ENCODE measurements at regions not wholly inside any gene's neighbourhood (a gene's known extent, or its start where the extent isn't known, plus 50 kb on each side); places are given as distances from the start of the nearest gene placed in this dataset.

- no TSS peak for BruUV-seq (replicated peaks)
- H3K9me3 ChIP-seq (replicated peaks; ENCODE audit: control insufficient read depth, insufficient read depth, low read length), result no peaks in the 10 kb centered on the region
- H4K20me1 ChIP-seq (ENCODE audit: control insufficient read depth, insufficient read depth), result no peaks in the 10 kb centered on the region
- ChIA-PET POLR2A (no interaction called here), CTCF (no interaction called here), RAD21 (ENCODE audit: unreplicated experiment) (no interaction called here), SMC1A (ENCODE audit: uncharacterized antibody, unreplicated experiment) (no interaction called here)
- intact Hi-C loops (cut with micrococcal nuclease; ENCODE audit: unreplicated experiment), result no loop called here
- no peak overlapping the region for H3K9ac ChIP-seq (ENCODE audit: control insufficient read depth, insufficient read depth, low read length)
- H3K4me2 ChIP-seq (ENCODE audit: control insufficient read depth, insufficient read depth), result no peak overlapping the region
- no peaks in the 10 kb centered on the region for H3K79me2 ChIP-seq (ENCODE audit: control insufficient read depth, insufficient read depth, low read length)
- H3K4me1 ChIP-seq (ENCODE audit: control insufficient read depth, insufficient read depth, low read length), result no peaks in the 10 kb centered on the region
- WGBS (ENCODE audit: insufficient coverage, insufficient replicate concordance, low lambda C conversion rate, missing lambda C conversion rate), result 86% methylated on average over 4 of the region's 4 CpGs
- TF ChIP-seq ZSCAN29 (IDR thresholded peaks at IDR 0.05), result no peak
- TF ChIP-seq SREBF1 (IDR thresholded peaks at IDR 0.05; ENCODE audit: low read length), result no peak
- TF ChIP-seq EGR1 (IDR thresholded peaks at IDR 0.05; ENCODE audit: borderline replicate concordance in 1 of 2, low read depth in 2 of 2, low read length in 2 of 2), result no peak
- TF ChIP-seq EED (IDR thresholded peaks at IDR 0.05; ENCODE audit: low read depth), result no peak
- no peak for TF ChIP-seq LARP7 (IDR thresholded peaks at IDR 0.05)
- TF ChIP-seq SRF (IDR thresholded peaks at IDR 0.05; ENCODE audit: low read depth in 2 of 2, low read length in 2 of 2), result no peak
- no peak for TF ChIP-seq ZNF217 (IDR thresholded peaks at IDR 0.05)
- TF ChIP-seq SIX5 (IDR thresholded peaks at IDR 0.05; ENCODE audit: low read depth, low read length, severe bottlenecking), result no peak
- no peak for TF ChIP-seq RCOR1 (conservative IDR thresholded peaks at IDR 0.05; ENCODE audit: low read depth, low read length)
- TF ChIP-seq CHD2 (IDR thresholded peaks at IDR 0.05; ENCODE audit: borderline replicate concordance, low read depth, low read length), result no peak
- TF ChIP-seq E2F4 (IDR thresholded peaks at IDR 0.05; ENCODE audit: low read depth, low read length), result no peak
- TF ChIP-seq CEBPB (IDR thresholded peaks at IDR 0.05; ENCODE audit: borderline replicate concordance in 1 of 2, low read depth in 2 of 2, low read length in 2 of 2), result no peak
- no peak for TF ChIP-seq POU2F2 (IDR thresholded peaks at IDR 0.05; ENCODE audit: borderline replicate concordance, low read depth, low read length)
- no peak for TF ChIP-seq TCF7 (IDR thresholded peaks at IDR 0.05; ENCODE audit: borderline replicate concordance)
- no peak for TF ChIP-seq KDM1A (IDR thresholded peaks at IDR 0.05; ENCODE audit: borderline replicate concordance)
- no peak for TF ChIP-seq POLR2A (IDR thresholded peaks at IDR 0.05; ENCODE audit: low read depth, low read length)
- TF ChIP-seq STAT3 (IDR thresholded peaks at IDR 0.05; ENCODE audit: low read depth, low read length), result no peak
- H3K36me3 ChIP-seq (ENCODE audit: control insufficient read depth in 2 of 2, insufficient read depth in 2 of 2, low read length in 1 of 2), result no peaks in the 10 kb centered on the region
- no peaks in the 10 kb centered on the region; a peak in 1 of 4 replicates for H3K27me3 ChIP-seq (replicated peaks in 1 of 2; ENCODE audit: control insufficient read depth in 2 of 2, insufficient read depth in 2 of 2, low read length in 1 of 2)
- H2AFZ ChIP-seq (ENCODE audit: control insufficient read depth, low read depth, low read length), result no peak overlapping the region
- ATAC-seq, result no peak
- H3K4me3 ChIP-seq, result no peak overlapping the region
- H3K27ac ChIP-seq (ENCODE audit: control insufficient read depth, insufficient read depth), result no peak overlapping the region
- DNase-seq (ENCODE audit: low read depth, low spot score), result no peak
- in situ Hi-C loops (cut with MboI), result no loop called here
- no peak for FAIRE-seq
These were observed 266.7 kb upstream of the AMIGO2 start for GRCh38 chr12:47346251-47347019.

All from GM12878 (cell line).